Loucy (cell line): ENCODE measurements at regions not wholly inside any gene's neighbourhood (a gene's known extent, or its start where the extent isn't known, plus 50 kb on each side); places are given as distances from the start of the nearest gene placed in this dataset.

Experiments used
- H2AFZ ChIP-seq: fragments of 200-600 bp; sonication (generic); 2 replicates; pipeline ENCODE4 v1.6.0; 2016; ENCODE audit warnings: antibody characterized with exemption, mild to moderate bottlenecking, low read length, moderate library complexity
- H3F3A ChIP-seq: fragments of 200-600 bp; 2 replicates; pipeline ENCODE4 v1.6.0; 2016; ENCODE audit warnings: antibody characterized with exemption, low read depth, mild to moderate bottlenecking
- H3K27me3 ChIP-seq: fragments of 200-600 bp; sonication (generic); 2 replicates; pipeline ENCODE4 v1.6.1; 2014; ENCODE audit warnings: low read length, mild to moderate bottlenecking; ENCODE audit not compliant: insufficient read depth, poor library complexity, severe bottlenecking
- H3K36me3 ChIP-seq: fragments of 200-600 bp; sonication (generic); 2 replicates; pipeline ENCODE4 v1.6.1; 2016; ENCODE audit warnings: low read length; ENCODE audit not compliant: insufficient read depth
- H3K4me1 ChIP-seq: fragments of 200-600 bp; sonication (generic); 2 replicates; pipeline ENCODE4 v1.5.1; 2014; ENCODE audit warnings: low read length, mild to moderate bottlenecking; ENCODE audit not compliant: insufficient read depth, poor library complexity, severe bottlenecking
- H3K4me2 ChIP-seq: fragments of 200-600 bp; sonication (generic); 2 replicates; pipeline ENCODE4 v1.6.0; 2014; ENCODE audit warnings: antibody characterized with exemption, low read length, low read depth, mild to moderate bottlenecking; ENCODE audit not compliant: poor library complexity, severe bottlenecking
- H3K4me3 ChIP-seq: fragments of 200-600 bp; sonication (generic); 2 replicates; pipeline ENCODE4 v1.5.1; 2014; ENCODE audit warnings: low read length, mild to moderate bottlenecking, mixed read lengths; ENCODE audit not compliant: poor library complexity, severe bottlenecking
- H3K79me2 ChIP-seq: fragments of 200-600 bp; sonication (generic); 2 replicates; pipeline ENCODE4 v1.6.1; 2014; ENCODE audit warnings: low read length; ENCODE audit not compliant: insufficient read depth
- H3K9ac ChIP-seq: fragments of 200-600 bp; sonication (generic); 2 replicates; pipeline ENCODE4 v1.6.0; 2014; ENCODE audit warnings: mild to moderate bottlenecking, low read depth, low read length, moderate library complexity; ENCODE audit not compliant: poor library complexity, severe bottlenecking
- H3K9me2 ChIP-seq: fragments of 200-600 bp; sonication (generic); replicated peaks from 2 replicates; pipeline ENCODE4 v1.6.1; 2016; ENCODE audit warnings: low read depth, low read length, mixed read lengths
- H3K9me3 ChIP-seq: fragments of 200-600 bp; sonication (generic); 2 replicates; pipeline ENCODE4 v1.6.1; 2014; ENCODE audit warnings: mild to moderate bottlenecking, antibody characterized with exemption, low read length, low read depth; ENCODE audit not compliant: insufficient read depth
- H4K20me1 ChIP-seq: fragments of 200-600 bp; sonication (generic); 2 replicates; pipeline ENCODE4 v1.6.0; 2014; ENCODE audit warnings: antibody characterized with exemption, low read length, mild to moderate bottlenecking; ENCODE audit not compliant: insufficient read depth, poor library complexity, severe bottlenecking
- EZH2phosphoT487 ChIP-seq: fragments of 200-600 bp; IDR thresholded peaks from 2 replicates; pipeline ENCODE4 v1.6.1; 2018; ENCODE audit warnings: antibody characterized with exemption, mild to moderate bottlenecking, moderate library complexity, borderline replicate concordance
- TF ChIP-seq, protein P1 (sequence below): fragments of 200-600 bp; sonication (generic); conservative IDR thresholded peaks from 2 replicates; pipeline ENCODE4 v1.5.1; 2014; ENCODE audit warnings: mild to moderate bottlenecking, antibody characterized with exemption, low read length

DNA sequence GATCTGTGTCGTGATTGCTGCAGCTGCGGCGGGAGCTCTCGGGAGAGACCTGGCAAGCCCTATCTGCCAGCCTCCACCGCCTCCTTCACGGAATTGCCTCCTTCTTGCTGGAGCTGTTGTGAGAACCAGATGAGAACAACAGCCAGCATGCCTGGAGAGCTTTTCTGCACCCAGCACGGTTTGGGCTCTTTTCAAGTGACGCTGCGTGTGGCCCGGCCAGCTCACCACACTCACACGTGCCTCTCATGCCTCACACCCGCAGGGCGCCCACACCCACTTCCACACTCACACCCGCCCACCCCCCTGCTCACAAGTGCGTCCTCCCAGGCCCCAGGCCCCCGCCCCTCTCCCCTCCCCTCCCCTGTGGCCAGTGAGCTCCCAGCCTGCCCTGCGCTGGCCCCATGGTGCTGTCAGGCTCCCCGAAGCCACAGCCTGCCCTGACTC lies 135.7 kb upstream of the RUNX3 start:
- no peak overlapping the region for H3K4me3 ChIP-seq
- no peaks in the 10 kb centered on the region for H3K9me2 ChIP-seq
- no peak overlapping the region for H3K9ac ChIP-seq
- no peak for TF ChIP-seq EZH2phosphoT487
- TF ChIP-seq, protein P1, sequence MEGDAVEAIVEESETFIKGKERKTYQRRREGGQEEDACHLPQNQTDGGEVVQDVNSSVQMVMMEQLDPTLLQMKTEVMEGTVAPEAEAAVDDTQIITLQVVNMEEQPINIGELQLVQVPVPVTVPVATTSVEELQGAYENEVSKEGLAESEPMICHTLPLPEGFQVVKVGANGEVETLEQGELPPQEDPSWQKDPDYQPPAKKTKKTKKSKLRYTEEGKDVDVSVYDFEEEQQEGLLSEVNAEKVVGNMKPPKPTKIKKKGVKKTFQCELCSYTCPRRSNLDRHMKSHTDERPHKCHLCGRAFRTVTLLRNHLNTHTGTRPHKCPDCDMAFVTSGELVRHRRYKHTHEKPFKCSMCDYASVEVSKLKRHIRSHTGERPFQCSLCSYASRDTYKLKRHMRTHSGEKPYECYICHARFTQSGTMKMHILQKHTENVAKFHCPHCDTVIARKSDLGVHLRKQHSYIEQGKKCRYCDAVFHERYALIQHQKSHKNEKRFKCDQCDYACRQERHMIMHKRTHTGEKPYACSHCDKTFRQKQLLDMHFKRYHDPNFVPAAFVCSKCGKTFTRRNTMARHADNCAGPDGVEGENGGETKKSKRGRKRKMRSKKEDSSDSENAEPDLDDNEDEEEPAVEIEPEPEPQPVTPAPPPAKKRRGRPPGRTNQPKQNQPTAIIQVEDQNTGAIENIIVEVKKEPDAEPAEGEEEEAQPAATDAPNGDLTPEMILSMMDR, result no peak
- no peaks in the 10 kb centered on the region for H4K20me1 ChIP-seq
- H3K27me3 ChIP-seq, result no peaks in the 10 kb centered on the region
- H3K4me1 ChIP-seq, result no peaks in the 10 kb centered on the region
- H3K9me3 ChIP-seq, result no peaks in the 10 kb centered on the region
- H3K79me2 ChIP-seq, result no peaks in the 10 kb centered on the region
- H3F3A ChIP-seq, result no peaks in the 10 kb centered on the region
- no peak overlapping the region for H3K4me2 ChIP-seq
- no peak overlapping the region for H2AFZ ChIP-seq
- H3K36me3 ChIP-seq, result no peaks in the 10 kb centered on the region

DNA sequence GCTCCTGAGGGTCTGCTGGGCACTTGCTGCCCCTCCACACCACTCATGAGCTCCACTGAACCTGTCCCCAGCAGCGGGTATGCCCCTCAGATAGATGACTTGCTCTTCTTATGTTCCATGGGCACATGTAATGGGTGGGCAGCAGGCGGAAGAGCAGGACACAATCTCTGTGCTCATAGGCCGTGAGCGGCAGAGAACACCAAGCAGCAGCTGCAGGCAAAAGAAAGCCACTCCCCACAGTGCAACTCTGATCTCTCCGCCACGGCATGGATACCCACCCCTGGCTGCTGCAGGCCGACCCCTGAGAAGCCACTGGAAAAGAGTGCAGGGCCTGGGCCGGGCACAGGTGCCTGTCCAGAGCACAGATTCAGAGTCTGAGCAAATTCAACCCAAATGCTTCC lies 135.2 kb upstream of the RUNX3 start:
- H3K4me2 ChIP-seq, result no peak overlapping the region
- no peaks in the 10 kb centered on the region for H3K27me3 ChIP-seq
- no peaks in the 10 kb centered on the region for H3K9me2 ChIP-seq
- no peak overlapping the region for H3K9ac ChIP-seq
- no peaks in the 10 kb centered on the region for H3F3A ChIP-seq
- H2AFZ ChIP-seq, result no peak overlapping the region
- no peak overlapping the region for H3K4me3 ChIP-seq
- no peaks in the 10 kb centered on the region for H3K36me3 ChIP-seq
- no peaks in the 10 kb centered on the region for H3K9me3 ChIP-seq
- H3K79me2 ChIP-seq, result no peaks in the 10 kb centered on the region
- TF ChIP-seq, protein P1, result no peak
- no peak for TF ChIP-seq EZH2phosphoT487
- no peaks in the 10 kb centered on the region for H3K4me1 ChIP-seq
- no peaks in the 10 kb centered on the region for H4K20me1 ChIP-seq

DNA sequence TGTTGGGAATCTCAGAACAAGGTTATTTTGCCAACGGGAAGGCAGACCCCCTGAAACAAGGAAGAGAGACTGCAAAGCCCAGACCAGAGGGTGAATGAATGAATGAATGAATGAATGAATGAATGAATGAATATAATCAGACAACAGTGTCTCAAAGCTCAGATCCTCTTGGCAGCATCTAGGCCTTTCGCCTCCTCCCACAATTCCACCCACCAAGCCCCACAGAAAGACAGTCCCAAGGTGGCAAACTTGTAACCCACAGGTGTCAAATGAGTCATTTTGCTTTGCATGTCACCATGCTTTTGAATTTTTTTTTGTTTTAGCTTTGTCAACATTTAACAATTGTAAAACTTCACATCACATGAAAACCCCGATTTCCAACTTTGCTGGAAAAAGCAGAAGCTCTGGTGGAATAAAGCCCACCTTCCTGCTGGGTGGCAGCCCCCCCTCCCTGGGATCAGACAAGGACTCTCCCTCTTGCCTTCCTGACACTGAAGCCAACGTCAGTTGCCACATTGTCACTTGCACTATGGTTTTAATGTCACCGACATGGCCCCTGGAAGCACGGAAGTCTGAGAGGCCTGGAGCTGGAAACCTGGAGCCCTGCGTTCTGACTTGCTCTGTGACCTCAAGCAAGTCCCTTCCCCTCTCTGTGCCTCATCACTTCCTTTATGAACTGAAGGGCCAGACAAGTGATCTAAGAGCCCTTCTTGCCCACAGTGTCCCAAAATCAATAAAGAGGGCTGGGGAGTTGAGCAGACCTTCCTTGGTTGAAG lies 134.6 kb upstream of the RUNX3 start:
- Histone ChIP-seq H4K20me1 (no peaks in the 10 kb centered on the region), H2AFZ (no peak overlapping the region), H3K9me2 (no peaks in the 10 kb centered on the region), H3K27me3 (no peaks in the 10 kb centered on the region), H3K9ac (no peak overlapping the region), H3K4me2 (no peak overlapping the region), H3K36me3 (no peaks in the 10 kb centered on the region), H3K79me2 (no peaks in the 10 kb centered on the region), H3F3A (no peaks in the 10 kb centered on the region), H3K4me1 (no peaks in the 10 kb centered on the region), H3K4me3 (no peak overlapping the region), H3K9me3 (no peaks in the 10 kb centered on the region)
- TF ChIP-seq EZH2phosphoT487, result no peak
- TF ChIP-seq, protein P1, result no peak
